HFF-Myc (cell line): ENCODE measurements at regions not wholly inside any gene's neighbourhood (a gene's known extent, or its start where the extent isn't known, plus 50 kb on each side); places are given as distances from the start of the nearest gene placed in this dataset.
"Not testable (repeated sequence)": the region's sequence is repeated elsewhere in the genome, so short reads cannot be mapped to it uniquely, and the experiment has no call there.

Experiments
- DNase-seq: peaks from one replicate; pipeline ENCODE4 v3.0.0-alpha.2; 2011; ENCODE audit warnings: low read depth; ENCODE audit errors: extremely low read depth
- H3K4me3 ChIP-seq: replicated peaks from 2 replicates; pipeline ENCODE4 v1.5.1; 2011; ENCODE audit warnings: low read depth, mild to moderate bottlenecking, control low read depth, low read length
- CTCF ChIP-seq: IDR thresholded peaks from 2 replicates; pipeline ENCODE4 v1.5.1; 2012; ENCODE audit warnings: mild to moderate bottlenecking, low read depth, low read length, control low read depth; ENCODE audit errors: missing control alignments

- DNase-seq: no peak
- H3K4me3 ChIP-seq: no peak overlapping the region
- TF ChIP-seq CTCF: no peak
Measured at GRCh38 chr5:130912088-130912487, 253.0 kb downstream of the HINT1 start.

- H3K4me3 ChIP-seq: no peak overlapping the region
- DNase-seq: no peak
- TF ChIP-seq CTCF: no peak
Measured at GRCh38 chr5:130908186-130908585, 256.9 kb downstream of the HINT1 start.

DNA sequence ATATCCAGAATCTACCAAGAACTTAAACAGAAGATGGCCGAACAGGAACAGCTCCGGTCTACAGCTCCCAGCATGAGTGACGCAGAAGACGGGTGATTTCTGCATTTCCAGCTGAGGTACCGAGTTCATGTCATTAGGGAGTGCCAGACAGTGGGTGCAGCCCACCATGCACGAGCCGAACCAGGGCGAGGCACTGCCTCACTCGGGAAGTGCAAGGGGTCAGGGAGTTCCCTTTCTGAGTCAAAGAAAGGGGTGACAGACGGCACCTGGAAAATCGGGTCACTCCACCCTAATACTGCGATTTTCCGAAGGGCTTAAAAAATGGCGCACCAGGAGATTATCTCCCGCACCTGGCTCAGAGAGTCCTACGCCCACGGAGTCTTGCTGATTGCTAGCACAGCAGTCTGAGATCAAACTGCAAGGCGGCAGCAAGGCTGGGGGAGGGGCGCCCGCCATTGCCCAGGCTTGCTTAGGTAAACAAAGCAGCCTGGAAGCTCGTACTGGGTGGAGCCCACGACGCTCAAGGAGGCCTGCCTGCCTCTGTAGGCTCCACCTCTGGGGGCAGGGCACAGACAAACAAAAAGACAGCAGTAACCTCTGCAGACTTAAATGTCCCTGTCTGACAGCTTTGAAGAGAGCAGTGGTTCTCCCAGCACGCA is 267.4 kb downstream of the HINT1 start:
- H3K4me3 ChIP-seq, DNase-seq: not testable (repeated sequence)

DNA sequence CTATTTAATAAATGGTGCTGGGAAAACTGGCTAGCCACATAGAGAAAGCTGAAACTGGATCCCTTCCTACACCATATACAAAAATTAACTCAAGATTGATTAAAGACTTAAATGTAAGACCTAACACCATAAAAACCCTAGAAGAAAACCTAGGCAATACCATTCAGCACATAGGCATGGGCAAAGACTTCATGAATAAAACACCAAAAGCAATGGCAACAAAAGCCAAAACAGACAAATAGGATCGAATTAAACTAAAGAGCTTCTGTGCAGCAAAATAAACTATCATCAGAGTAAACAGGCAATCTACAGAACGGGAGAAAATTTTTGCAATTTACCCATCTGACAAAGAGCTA is 267.9 kb downstream of the HINT1 start:
- not testable (repeated sequence) for DNase-seq, H3K4me3 ChIP-seq

- no peak overlapping the region for H3K4me3 ChIP-seq
- no peak for DNase-seq
Measured at GRCh38 chr5:130896636-130897035, 268.4 kb downstream of the HINT1 start.

DNA sequence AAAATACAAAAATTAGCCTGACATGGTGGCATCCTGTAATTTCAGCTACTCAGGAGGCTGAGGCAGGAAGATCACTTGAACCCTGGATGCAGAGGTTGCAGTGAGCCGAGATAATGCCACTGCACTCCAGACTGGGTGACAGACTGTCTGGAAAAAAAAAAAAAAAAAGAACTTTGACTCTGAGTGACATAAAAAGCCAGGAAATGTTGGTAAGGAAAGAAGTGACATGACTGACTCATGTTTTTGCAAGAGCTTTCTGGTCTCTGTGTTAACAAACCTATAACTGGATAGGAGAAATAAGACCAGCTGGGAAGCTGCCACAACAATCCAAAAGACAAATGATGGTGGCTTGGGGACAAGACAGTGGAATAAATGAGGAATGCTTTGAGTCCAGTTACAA is 272.1 kb downstream of the HINT1 start:
- H3K4me3 ChIP-seq: no peak overlapping the region
- no peak for DNase-seq
- no peak for TF ChIP-seq CTCF

More at GRCh38 chr5:130896636-130897035, 268.4 kb downstream of the HINT1 start:
- no peak for TF ChIP-seq CTCF

DNA sequence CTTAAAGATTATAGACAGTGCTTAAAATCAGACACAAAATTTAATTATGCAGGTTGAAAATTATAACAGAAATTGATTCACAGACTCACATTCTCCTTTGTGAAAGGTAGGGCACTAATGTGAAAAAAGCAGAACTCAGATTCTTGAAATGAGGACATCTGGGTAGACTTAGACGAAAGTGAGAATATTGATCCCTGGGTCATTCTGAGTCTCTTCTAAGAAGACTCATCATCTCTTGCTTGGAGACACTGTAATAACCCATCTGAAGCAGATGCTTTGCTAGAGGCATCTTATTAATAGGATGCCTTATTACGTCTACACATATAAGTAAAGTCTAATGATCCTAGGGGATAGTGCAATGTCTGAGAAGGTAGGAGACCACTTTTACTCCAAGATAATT is 274.4 kb downstream of the HINT1 start:
- TF ChIP-seq CTCF: no peak
- DNase-seq: no peak
- no peak overlapping the region for H3K4me3 ChIP-seq

DNA sequence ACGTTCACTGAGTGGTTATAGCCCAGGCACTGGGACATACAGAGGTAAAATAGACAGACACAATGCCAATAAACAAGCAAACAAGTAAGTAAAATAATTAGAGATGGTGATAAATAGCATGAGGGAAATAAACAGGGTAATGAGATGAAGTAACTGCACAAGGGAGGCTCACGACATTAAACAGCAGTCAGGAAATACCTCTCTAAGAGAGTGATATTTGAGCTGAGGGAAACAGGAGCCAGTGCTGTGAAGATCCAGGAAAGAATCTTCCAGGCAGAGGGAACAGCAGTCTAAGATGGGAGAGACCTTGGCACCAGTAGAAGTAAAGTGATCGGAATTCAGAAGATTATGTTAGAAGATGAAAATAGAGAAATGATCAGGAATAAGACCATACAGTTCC is 279.4 kb downstream of the HINT1 start:
- no peak for DNase-seq
- H3K4me3 ChIP-seq: no peak overlapping the region
- TF ChIP-seq CTCF: no peak
